Ovary (tissue), 7 donors: ENCODE measurements at regions not wholly inside any gene's neighbourhood (a gene's known extent, or its start where the extent isn't known, plus 50 kb on each side); places are given as distances from the start of the nearest gene placed in this dataset.

Source experiments
- DNase-seq, 5 donors: peaks; one replicate each; pipeline ENCODE4 v3.0.0-alpha.2; 2019 to 2020
- H3K27ac ChIP-seq, 2 donors: fragments of 200-600 bp; one replicate each; pipeline versions ENCODE4 v1.5.1 to v1.8.0; 2019 to 2022
- H3K27me3 ChIP-seq: fragments of 200-600 bp; one replicate; pipeline ENCODE4 v1.8.0; 2022
- H3K36me3 ChIP-seq: fragments of 200-600 bp; sonication (generic); one replicate; pipeline ENCODE4 v1.5.1; 2019
- H3K4me1 ChIP-seq: one replicate; pipeline ENCODE4 v1.8.1; 2013; ENCODE audit warnings: mild to moderate bottlenecking, moderate library complexity; ENCODE audit not compliant: insufficient read depth
- H3K4me3 ChIP-seq: fragments of 200-600 bp; sonication (generic); one replicate; pipeline ENCODE4 v1.5.1; 2017
- H3K9me3 ChIP-seq, 2 donors: fragments of 200-600 bp in 1 of 2; sonication (generic) in 1 of 2; one replicate each; pipeline versions ENCODE4 v1.5.1 to v1.8.1; 2013 to 2019; ENCODE audit warnings: mild to moderate bottlenecking in 1 of 2, moderate library complexity in 1 of 2
- CTCF ChIP-seq, 3 donors: fragments of 450-650 bp in 2 of 3; fragments of 200-600 bp in 1 of 3; IDR thresholded peaks; one replicate each; pipeline versions ENCODE4 v1.5.1 to v1.8.0; 2016 to 2022; ENCODE audit warnings: antibody characterized with exemption in 3 of 3, mild to moderate bottlenecking in 1 of 3
- EP300 ChIP-seq: sonication (generic); formaldehyde crosslinking; IDR thresholded peaks from one replicate; pipeline ENCODE4 v1.6.1; 2017; ENCODE audit warnings: antibody characterized with exemption
- POLR2A ChIP-seq: fragments of 450-650 bp; IDR thresholded peaks from one replicate; pipeline ENCODE4 v1.6.1; 2017; ENCODE audit warnings: antibody characterized with exemption, mild to moderate bottlenecking, moderate library complexity
- WGBS, 3 donors: extraction: QIAGEN DNeasy Blood & Tissue Kit in 1 of 3; methylation state at CpG; one replicate each; pipeline versions ENCODE4 v1.1.5 to v1.1.7; 2013 to 2017; 5-methylcytosine and 5-hydroxymethylcytosine counted together
- intact Hi-C, 4 donors: fragments of 100-400 bp; cut with DNase I; formaldehyde crosslinking; loops; one replicate each; pipeline versions ENCODE4 v1.11.0 to v1.15.1; 2022 to 2023
- donor health status: DM: no; HTN: no; CAD: no; lungs with moderate emphysema.
- donor health status: DM: no; HTN: no; CAD: no.
- donor health status: Bipolar disorder and iron deficiency.
- donor health status: DM: no; HTN: no; CAD: no.
- donor health status: DM: yes; HTN: yes; CAD: no.

GRCh38 chr10:36608866-36609265 is 516.5 kb upstream of the ANKRD30A start:
- WGBS, 3 donors = 47 to 64% (median 60%) methylated on average over 4 of the region's 4 CpGs
- Histone ChIP-seq H3K27ac (no peak overlapping the region), H3K4me3 (no peak overlapping the region), H3K36me3 (no peaks in the 10 kb centered on the region), H3K27me3 (no peaks in the 10 kb centered on the region), H3K4me1 (no peaks in the 10 kb centered on the region), H3K9me3 (no peaks in the 10 kb centered on the region)
- TF ChIP-seq POLR2A = no peak
- TF ChIP-seq EP300 = no peak
- TF ChIP-seq CTCF (IDR thresholded peaks at IDR 0.05) = no peak
- DNase-seq = no peak
- intact Hi-C loops = no loop called here

- no peaks in the 10 kb centered on the region for H3K4me1 ChIP-seq
- H3K27me3 ChIP-seq = no peaks in the 10 kb centered on the region
- TF ChIP-seq EP300 = no peak
- no peak for TF ChIP-seq CTCF (IDR thresholded peaks at IDR 0.05)
- TF ChIP-seq POLR2A = no peak
- no peak for DNase-seq
- intact Hi-C loops = no loop called here
- WGBS, 3 donors = 6 to 25% (median 14%) methylated on average over 1 of the region's 1 CpG
- no peaks in the 10 kb centered on the region for H3K36me3 ChIP-seq
- no peak overlapping the region for H3K27ac ChIP-seq
- no peak overlapping the region for H3K4me3 ChIP-seq
- H3K9me3 ChIP-seq = no peaks in the 10 kb centered on the region
Observed at GRCh38 chr10:36608251-36608650, 517.1 kb upstream of the ANKRD30A start.

GRCh38 chr10:36606234-36606839 is 519.1 kb upstream of the ANKRD30A start:
- no peaks in the 10 kb centered on the region for H3K27me3 ChIP-seq
- intact Hi-C loops = no loop called here
- no peak for DNase-seq
- H3K9me3 ChIP-seq = no peaks in the 10 kb centered on the region
- no peaks in the 10 kb centered on the region for H3K36me3 ChIP-seq
- no peak overlapping the region for H3K27ac ChIP-seq
- WGBS, 3 donors = 75 to 80% (median 76%) methylated on average over 5 of the region's 5 CpGs
- H3K4me3 ChIP-seq = no peak overlapping the region
- no peaks in the 10 kb centered on the region for H3K4me1 ChIP-seq
- TF ChIP-seq POLR2A = no peak
- TF ChIP-seq CTCF (IDR thresholded peaks at IDR 0.05) = no peak
- TF ChIP-seq EP300 = no peak

- Histone ChIP-seq H3K9me3 (no peaks in the 10 kb centered on the region), H3K27ac (no peak overlapping the region), H3K4me1 (no peaks in the 10 kb centered on the region), H3K27me3 (no peaks in the 10 kb centered on the region), H3K4me3 (no peak overlapping the region), H3K36me3 (no peaks in the 10 kb centered on the region)
- whole genome bisulfite sequencing, 3 donors = 85 to 93% (median 91%) methylated on average over 2 of the region's 2 CpGs
- no peak for DNase-seq
- TF ChIP-seq CTCF (IDR thresholded peaks at IDR 0.05) = no peak
- TF ChIP-seq POLR2A = no peak
- no peak for TF ChIP-seq EP300
- intact Hi-C loops = no loop called here
Observed at GRCh38 chr10:36604316-36604715, 521.1 kb upstream of the ANKRD30A start.
